PC-3 (cell line): ENCODE measurements at regions not wholly inside any gene's neighbourhood (a gene's known extent, or its start where the extent isn't known, plus 50 kb on each side); places are given as distances from the start of the nearest gene placed in this dataset.
A peak's percentile ranks its signal among the peaks of the same experiment; 100 is the strongest.

ENCODE experiments used
- EZH2 ChIP-seq: fragments of 300-600 bp; sonication (generic); IDR thresholded peaks from one replicate; pipeline ENCODE4 v1.6.1; 2017; ENCODE audit warnings: antibody characterized with exemption, mild to moderate bottlenecking, low read length; ENCODE audit not compliant: unreplicated experiment
- TF ChIP-seq, protein P1 (sequence below): fragments of 300-600 bp; sonication (generic); conservative IDR thresholded peaks from 2 replicates; pipeline ENCODE4 v1.5.1; 2017; ENCODE audit warnings: antibody characterized with exemption, low read depth, mild to moderate bottlenecking, low read length

GRCh38 chr5:91225848-91226686, 157.1 kb downstream of the ARRDC3 start:
- no peak for TF ChIP-seq EZH2
- TF ChIP-seq, protein P1, sequence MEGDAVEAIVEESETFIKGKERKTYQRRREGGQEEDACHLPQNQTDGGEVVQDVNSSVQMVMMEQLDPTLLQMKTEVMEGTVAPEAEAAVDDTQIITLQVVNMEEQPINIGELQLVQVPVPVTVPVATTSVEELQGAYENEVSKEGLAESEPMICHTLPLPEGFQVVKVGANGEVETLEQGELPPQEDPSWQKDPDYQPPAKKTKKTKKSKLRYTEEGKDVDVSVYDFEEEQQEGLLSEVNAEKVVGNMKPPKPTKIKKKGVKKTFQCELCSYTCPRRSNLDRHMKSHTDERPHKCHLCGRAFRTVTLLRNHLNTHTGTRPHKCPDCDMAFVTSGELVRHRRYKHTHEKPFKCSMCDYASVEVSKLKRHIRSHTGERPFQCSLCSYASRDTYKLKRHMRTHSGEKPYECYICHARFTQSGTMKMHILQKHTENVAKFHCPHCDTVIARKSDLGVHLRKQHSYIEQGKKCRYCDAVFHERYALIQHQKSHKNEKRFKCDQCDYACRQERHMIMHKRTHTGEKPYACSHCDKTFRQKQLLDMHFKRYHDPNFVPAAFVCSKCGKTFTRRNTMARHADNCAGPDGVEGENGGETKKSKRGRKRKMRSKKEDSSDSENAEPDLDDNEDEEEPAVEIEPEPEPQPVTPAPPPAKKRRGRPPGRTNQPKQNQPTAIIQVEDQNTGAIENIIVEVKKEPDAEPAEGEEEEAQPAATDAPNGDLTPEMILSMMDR, result peak; percentile 77
